ENCODE measurements at regions not wholly inside any gene's neighbourhood (a gene's known extent, or its start where the extent isn't known, plus 50 kb on each side); places are given as distances from the start of the nearest gene placed in this dataset.

GRCh38 chr4:18201885-18202284 lies 180.3 kb upstream of the LCORL start:
- TF ChIP-seq, protein P1, sequence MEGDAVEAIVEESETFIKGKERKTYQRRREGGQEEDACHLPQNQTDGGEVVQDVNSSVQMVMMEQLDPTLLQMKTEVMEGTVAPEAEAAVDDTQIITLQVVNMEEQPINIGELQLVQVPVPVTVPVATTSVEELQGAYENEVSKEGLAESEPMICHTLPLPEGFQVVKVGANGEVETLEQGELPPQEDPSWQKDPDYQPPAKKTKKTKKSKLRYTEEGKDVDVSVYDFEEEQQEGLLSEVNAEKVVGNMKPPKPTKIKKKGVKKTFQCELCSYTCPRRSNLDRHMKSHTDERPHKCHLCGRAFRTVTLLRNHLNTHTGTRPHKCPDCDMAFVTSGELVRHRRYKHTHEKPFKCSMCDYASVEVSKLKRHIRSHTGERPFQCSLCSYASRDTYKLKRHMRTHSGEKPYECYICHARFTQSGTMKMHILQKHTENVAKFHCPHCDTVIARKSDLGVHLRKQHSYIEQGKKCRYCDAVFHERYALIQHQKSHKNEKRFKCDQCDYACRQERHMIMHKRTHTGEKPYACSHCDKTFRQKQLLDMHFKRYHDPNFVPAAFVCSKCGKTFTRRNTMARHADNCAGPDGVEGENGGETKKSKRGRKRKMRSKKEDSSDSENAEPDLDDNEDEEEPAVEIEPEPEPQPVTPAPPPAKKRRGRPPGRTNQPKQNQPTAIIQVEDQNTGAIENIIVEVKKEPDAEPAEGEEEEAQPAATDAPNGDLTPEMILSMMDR (IDR thresholded peaks at IDR 0.05): no peak
- TF ChIP-seq POLR2AphosphoS5 (IDR thresholded peaks at IDR 0.05) (no peak), POLR2A (IDR thresholded peaks at IDR 0.05) (no peak), EP300 (IDR thresholded peaks at IDR 0.05) (no peak)
